NCI-H226 (cell line): ENCODE measurements at regions not wholly inside any gene's neighbourhood (a gene's known extent, or its start where the extent isn't known, plus 50 kb on each side); places are given as distances from the start of the nearest gene placed in this dataset.

Experiments used
- DNase-seq: peaks from one replicate; pipeline ENCODE4 v3.0.0-alpha.2; 2015

GRCh38 chr11:121898903-121899302 is 217.1 kb downstream of the BLID start:
- no peak for DNase-seq

DNA sequence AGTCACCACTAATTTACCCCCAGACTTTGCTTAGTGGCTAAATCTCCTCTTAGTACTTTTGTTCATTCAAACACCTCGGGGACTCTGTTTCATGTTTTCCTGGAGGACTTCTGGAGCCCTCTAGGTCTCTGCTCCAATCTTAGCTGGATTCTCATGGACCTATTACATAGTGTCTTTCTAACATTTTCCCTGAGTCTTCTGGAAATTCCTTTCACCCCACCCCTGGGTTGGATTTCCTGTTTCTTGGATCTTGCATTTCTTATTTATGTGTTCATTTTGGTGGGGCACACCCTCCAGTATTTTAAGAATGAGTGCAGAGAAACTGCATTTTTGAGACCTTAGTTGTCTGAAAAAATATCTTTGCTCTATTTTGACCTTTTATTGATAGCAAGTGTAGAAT is 220.1 kb downstream of the BLID start:
- peak; percentile 81 for DNase-seq

DNA sequence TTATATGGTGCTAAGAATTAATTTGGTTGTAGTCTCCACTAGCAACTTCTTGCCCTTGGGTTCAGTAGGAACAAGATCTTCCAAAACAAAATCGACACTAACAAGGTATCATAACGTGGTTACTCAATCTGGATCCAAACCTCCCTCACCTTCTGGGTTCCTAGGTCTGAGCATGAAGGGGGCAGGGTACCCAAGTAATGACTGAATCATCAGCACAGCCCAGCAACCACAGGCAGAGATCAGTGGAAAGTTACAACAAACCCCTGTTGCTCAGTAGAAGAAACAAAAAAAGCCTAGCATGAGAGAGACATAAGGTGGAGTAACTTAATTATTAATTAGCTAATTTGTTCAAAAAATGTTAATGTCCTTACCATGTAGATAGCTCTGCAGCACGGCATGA is 221.4 kb downstream of the BLID start:
- DNase-seq, result peak; percentile 79

DNA sequence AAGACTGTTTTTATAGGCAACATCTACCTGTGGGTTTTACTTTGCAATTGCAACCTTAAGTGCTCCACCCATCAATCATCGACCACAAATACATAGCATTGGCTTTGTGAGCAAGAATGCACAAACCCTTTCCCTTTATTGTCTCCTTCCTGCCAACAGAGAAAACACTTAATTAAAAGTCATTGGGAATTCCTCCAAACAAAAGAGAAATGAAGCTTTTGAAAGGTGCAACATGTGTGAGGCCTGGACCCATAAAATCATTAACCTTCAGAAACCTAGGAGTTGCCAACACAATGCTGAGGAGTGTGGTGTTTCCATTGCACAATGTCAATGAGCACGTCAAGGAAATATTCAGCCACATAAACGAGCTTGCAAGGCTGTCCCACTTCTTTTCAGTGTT is 223.2 kb downstream of the BLID start:
- peak; percentile 59 for DNase-seq

- peak; percentile 78 for DNase-seq
Measured at GRCh38 chr11:121892131-121892681, 223.8 kb downstream of the BLID start.

DNA sequence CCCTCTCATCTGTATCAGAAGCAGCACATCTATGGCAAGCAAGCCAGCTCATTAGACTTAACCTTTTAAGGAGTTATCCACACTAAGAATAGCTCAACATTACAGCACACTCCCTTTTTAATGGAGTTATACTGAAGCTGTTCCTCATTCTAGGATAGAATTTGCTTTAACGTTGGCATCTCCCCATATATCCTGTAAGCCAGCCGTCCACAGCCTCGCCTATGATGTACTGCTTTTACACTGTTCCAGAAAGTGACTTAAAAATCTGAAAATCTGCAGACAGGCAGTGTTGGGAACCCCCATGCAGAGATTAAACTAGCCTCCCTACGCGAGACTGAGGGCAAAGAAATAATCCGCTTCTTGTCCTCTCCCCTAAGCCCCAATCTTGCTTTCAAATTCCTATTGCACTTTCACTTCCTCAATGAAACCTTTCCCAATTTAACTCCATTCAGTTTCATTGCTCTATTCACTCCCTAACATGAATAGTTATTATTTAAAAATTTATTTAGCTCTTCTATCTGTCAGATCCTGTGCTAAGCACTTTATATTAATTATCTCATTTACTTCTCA is 225.0 kb downstream of the BLID start:
- DNase-seq, result no peak

DNA sequence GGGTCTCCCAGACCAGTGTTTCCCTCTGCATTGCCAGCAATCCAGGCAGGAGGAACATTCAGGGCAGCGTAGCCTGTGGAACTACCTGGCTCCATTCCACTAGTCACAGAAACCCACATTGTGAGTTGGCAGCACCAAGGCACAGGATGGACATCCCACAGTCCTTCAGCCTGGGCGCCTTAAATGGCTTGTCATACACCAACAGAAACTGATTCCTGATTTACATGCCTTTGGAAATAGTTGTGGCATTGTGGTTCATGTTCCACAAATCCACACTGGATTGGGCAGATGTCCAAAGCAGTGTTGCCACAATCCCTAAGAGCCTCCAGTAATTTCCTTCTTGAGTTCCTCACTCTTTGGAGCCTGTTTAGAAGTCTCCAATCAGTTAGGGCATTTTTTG is 225.6 kb downstream of the BLID start:
- peak; percentile 71 for DNase-seq

- DNase-seq, result peak; percentile 75
Measured at GRCh38 chr11:121889931-121890330, 226.1 kb downstream of the BLID start.

DNA sequence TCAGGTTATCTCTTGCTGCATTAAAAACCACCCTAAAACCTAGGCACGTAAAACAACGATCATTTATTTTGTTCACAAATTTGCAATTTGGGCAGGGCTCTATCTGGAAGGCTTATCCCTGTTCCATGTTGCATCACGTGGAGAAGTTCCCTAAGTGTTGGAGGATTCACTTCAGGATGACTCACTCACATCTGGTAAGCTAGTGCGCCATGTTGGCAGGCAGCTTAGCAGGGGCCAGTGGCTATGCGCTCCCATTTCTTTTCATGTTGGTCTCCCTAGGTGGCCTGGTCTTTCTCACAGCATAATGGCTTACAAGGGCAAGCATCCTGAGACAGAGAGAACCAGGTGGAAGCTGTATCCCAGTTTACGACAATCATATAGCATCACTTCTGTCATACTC is 226.8 kb downstream of the BLID start:
- DNase-seq, result no peak

DNA sequence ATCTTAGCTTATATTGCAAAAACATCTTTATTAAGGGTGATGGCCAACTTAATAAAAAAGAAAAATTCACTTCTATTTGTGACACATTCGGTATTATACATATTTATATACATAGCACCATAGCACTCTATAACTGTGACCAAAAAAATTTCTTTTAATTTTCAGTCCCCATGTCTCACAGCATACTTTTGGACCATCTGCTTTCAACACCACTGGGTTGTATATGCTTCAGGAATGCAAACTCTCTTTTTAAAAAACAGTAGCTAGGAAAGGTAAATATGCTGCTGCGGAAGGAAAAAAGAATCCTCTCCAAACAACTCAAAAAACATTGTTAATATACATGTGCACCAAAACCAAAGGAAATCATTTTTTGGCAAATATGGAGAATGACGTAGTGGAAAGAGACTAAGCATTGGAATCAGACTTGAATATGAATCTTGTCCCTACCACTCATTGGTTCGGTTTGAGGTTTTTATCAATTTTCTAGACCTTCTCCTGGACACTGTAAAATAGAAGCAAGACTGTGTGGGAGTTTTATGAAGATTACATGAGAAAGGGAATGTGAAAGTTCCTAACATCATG is 227.9 kb downstream of the BLID start:
- DNase-seq, result no peak

DNA sequence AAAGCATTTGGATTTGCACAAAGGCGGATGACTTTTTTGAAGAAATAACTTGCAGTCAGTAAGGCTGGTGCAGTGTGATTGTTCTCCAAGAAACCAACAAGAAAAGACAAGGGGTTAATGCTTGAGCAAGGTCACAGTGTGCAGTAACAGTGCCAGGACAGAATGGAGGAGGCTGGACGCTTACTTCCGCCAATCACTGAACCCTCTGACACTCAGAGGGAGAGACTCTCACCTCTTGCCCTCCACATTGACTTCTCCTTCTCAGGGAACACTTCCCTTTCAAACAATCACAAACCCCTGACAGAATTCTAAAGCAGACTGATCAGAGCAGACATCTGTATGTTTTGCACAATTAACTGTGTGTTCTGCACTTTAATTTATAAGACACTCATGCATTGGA is 228.4 kb downstream of the BLID start:
- no peak for DNase-seq

DNA sequence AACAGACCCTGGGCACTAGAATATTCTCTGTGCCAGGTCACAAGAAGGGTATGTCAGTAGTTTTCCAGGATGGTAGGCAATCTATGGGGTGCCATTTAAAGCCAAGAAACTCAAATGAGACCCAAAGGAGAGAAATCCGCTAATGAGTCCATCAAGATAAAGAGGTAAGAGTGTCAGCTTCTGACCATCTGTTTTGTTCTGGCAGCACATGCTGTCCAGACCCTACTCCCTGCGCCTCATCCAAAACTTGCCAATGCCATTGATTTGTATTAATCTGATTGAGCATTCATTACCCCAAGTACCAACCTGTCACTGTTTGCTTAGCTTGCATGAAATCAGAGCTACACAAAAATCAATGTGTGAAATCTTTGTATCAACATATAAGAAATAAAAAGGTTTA is 229.0 kb downstream of the BLID start:
- DNase-seq, result no peak

GRCh38 chr11:121886005-121886734 is 229.8 kb downstream of the BLID start:
- no peak for DNase-seq

GRCh38 chr11:121884626-121885025 is 231.4 kb downstream of the BLID start:
- DNase-seq, result no peak

DNA sequence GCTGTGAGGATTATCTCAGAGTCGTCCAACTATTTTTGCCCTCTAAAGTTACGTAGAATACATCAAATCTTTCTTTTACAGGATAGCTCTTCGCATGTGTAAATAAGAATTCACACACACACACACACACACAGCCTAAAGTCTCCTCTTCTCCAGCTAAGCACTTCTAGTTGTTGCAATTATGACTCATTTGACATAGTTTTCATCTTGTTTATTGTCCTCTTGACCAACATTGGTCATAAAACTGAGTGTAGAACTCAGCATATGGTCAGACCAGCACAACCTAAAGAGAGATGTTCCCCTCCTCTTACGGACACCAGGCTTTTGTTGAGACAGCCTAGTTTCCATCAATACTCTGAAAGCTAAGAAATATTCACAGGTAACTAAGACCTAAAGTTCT is 234.2 kb downstream of the BLID start:
- DNase-seq, result peak; percentile 10

DNA sequence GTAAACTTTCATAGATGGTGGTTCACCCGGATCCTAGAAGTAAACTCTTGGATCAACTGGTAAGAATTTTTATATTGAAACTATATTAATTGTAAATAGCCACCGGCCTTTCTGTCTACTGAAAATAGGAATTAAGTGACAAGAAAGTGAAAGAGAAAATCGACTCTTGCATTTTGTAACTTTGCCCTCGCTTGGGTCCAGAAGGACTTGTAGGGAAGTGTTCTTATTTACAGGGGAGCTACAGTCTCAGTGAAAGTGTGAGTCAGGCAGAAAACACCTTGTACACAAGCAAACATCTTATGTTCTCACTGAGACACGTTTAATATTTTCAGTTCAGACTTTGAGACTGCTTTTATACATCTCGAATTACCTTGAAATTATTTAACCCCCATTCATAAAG is 238.9 kb downstream of the BLID start:
- no peak for DNase-seq

- no peak for DNase-seq
Measured at GRCh38 chr11:121873766-121874165, 242.2 kb downstream of the BLID start.

- no peak for DNase-seq
Measured at GRCh38 chr11:121872356-121872755, 243.7 kb downstream of the BLID start.

GRCh38 chr11:121870206-121871045 is 245.6 kb downstream of the BLID start:
- peak; percentile 61 for DNase-seq

- DNase-seq, result no peak
Measured at GRCh38 chr11:121869478-121869877, 246.5 kb downstream of the BLID start.

GRCh38 chr11:121866754-121867153 is 249.3 kb downstream of the BLID start:
- no peak for DNase-seq

GRCh38 chr11:121864660-121865059 is 251.4 kb downstream of the BLID start:
- no peak for DNase-seq

GRCh38 chr11:121863126-121863525 is 252.9 kb downstream of the BLID start:
- DNase-seq, result no peak
